ENCODE measurements at regions not wholly inside any gene's neighbourhood (a gene's known extent, or its start where the extent isn't known, plus 50 kb on each side); places are given as distances from the start of the nearest gene placed in this dataset.

- H3K4me1 ChIP-seq = peaks cover 0 to 25% (median 4%) of the 10 kb centered on the region in 4 donors
- no peaks in the 10 kb centered on the region for H3K27me3 ChIP-seq
- TF ChIP-seq POLR2A (IDR thresholded peaks at IDR 0.05) (no peak), CTCF (IDR thresholded peaks at IDR 0.05) (no peak)
- DNase-seq = no peak
- no peaks in the 10 kb centered on the region for H3K36me3 ChIP-seq
- no peaks in the 10 kb centered on the region for H3K9me3 ChIP-seq
- peak overlapping the region in 3 of 4 donors; percentile 60 to 80 (median 60) for H3K4me3 ChIP-seq
- H3K27ac ChIP-seq = peak overlapping the region in 1 of 4 donors; percentile 58
Measured at GRCh38 chr1:9183441-9183840, 51.1 kb upstream of the H6PD start.

- H3K4me3 ChIP-seq = no peak overlapping the region
- H3K4me1 ChIP-seq = peaks cover 0 to 25% (median 4%) of the 10 kb centered on the region in 4 donors
- no peaks in the 10 kb centered on the region for H3K9me3 ChIP-seq
- no peaks in the 10 kb centered on the region for H3K27me3 ChIP-seq
- TF ChIP-seq POLR2A (IDR thresholded peaks at IDR 0.05) (no peak), CTCF (IDR thresholded peaks at IDR 0.05) (no peak)
- no peak overlapping the region for H3K27ac ChIP-seq
- no peak for DNase-seq
- no peaks in the 10 kb centered on the region for H3K36me3 ChIP-seq
Measured at GRCh38 chr1:9183898-9184297, 50.7 kb upstream of the H6PD start.

GRCh38 chr1:9184749-9185148 is 49.8 kb upstream of the H6PD start:
- no peak for TF ChIP-seq CTCF (IDR thresholded peaks at IDR 0.05)
- TF ChIP-seq POLR2A (IDR thresholded peaks at IDR 0.05) = no peak
- H3K4me3 ChIP-seq = no peak overlapping the region
- no peak for DNase-seq

More at GRCh38 chr1:9184749-9185148, 49.8 kb upstream of the H6PD start:
- Histone ChIP-seq H3K9me3 (no peaks in the 10 kb centered on the region), H3K4me1 (peaks cover 0 to 25% (median 4%) of the 10 kb centered on the region in 4 donors), H3K27me3 (no peaks in the 10 kb centered on the region), H3K27ac (no peak overlapping the region), H3K36me3 (no peaks in the 10 kb centered on the region)

Data from Peyer's patch (tissue), 4 donors.